HEK293T (cell line): ENCODE measurements at regions not wholly inside any gene's neighbourhood (a gene's known extent, or its start where the extent isn't known, plus 50 kb on each side); places are given as distances from the start of the nearest gene placed in this dataset.

ENCODE experiments used
- CTCF ChIA-PET: fragments of 350-600 bp; formaldehyde crosslinking; extraction: SDS; loops from one replicate; lab custom pipeline; 2021; ENCODE audit warnings: antibody characterized with exemption, inconsistent platforms; lab: Yijun Ruan, JAX
- POLR2A ChIA-PET: fragments of 350-600 bp; formaldehyde crosslinking; extraction: SDS; loops from one replicate; lab custom pipeline; 2020; ENCODE audit warnings: antibody characterized with exemption, inconsistent platforms; lab: Yijun Ruan, JAX
- DNase-seq: peaks from one replicate; pipeline ENCODE4 v3.0.0; 2012; ENCODE audit warnings: mixed read lengths; ENCODE audit errors: extremely low spot score
- ARNT ChIP-seq: fragments of 450-650 bp; IDR thresholded peaks from 2 replicates; pipeline ENCODE4 v1.6.1; 2017; ENCODE audit warnings: mild to moderate bottlenecking
- BHLHE40 ChIP-seq: fragments of 450-650 bp; IDR thresholded peaks from 2 replicates; pipeline ENCODE4 v1.6.1; 2016; ENCODE audit warnings: mild to moderate bottlenecking, moderate library complexity, borderline replicate concordance
- CTBP1 ChIP-seq: fragments of 450-650 bp; IDR thresholded peaks from 2 replicates; pipeline ENCODE4 v1.6.1; 2016; ENCODE audit warnings: borderline replicate concordance
- ELF4 ChIP-seq: fragments of 450-650 bp; IDR thresholded peaks from 2 replicates; pipeline ENCODE4 v1.6.1; 2017; ENCODE audit warnings: antibody characterized with exemption
- FOXA1 ChIP-seq: fragments of 450-650 bp; IDR thresholded peaks from 2 replicates; pipeline ENCODE4 v1.6.1; 2016; ENCODE audit warnings: mild to moderate bottlenecking
- FOXK2 ChIP-seq: fragments of 450-650 bp; IDR thresholded peaks from 2 replicates; pipeline ENCODE4 v1.6.1; 2016; ENCODE audit warnings: mild to moderate bottlenecking
- FOXM1 ChIP-seq: fragments of 450-650 bp; IDR thresholded peaks from 2 replicates; pipeline ENCODE4 v1.6.1; 2017; ENCODE audit warnings: mild to moderate bottlenecking, borderline replicate concordance
- HDGF ChIP-seq: fragments of 450-650 bp; IDR thresholded peaks from 2 replicates; pipeline ENCODE4 v1.6.1; 2017; ENCODE audit warnings: antibody characterized with exemption, borderline replicate concordance
- L3MBTL2 ChIP-seq: fragments of 450-650 bp; conservative IDR thresholded peaks from 2 replicates; pipeline ENCODE4 v1.6.1; 2016; ENCODE audit warnings: mild to moderate bottlenecking
- LEF1 ChIP-seq: fragments of 450-650 bp; IDR thresholded peaks from 2 replicates; pipeline ENCODE4 v1.6.1; 2017; ENCODE audit warnings: mild to moderate bottlenecking, borderline replicate concordance
- NFRKB ChIP-seq: fragments of 450-650 bp; IDR thresholded peaks from 2 replicates; pipeline ENCODE4 v1.6.1; 2016; ENCODE audit warnings: mild to moderate bottlenecking, moderate library complexity
- SP1 ChIP-seq: fragments of 450-650 bp; IDR thresholded peaks from 2 replicates; pipeline ENCODE4 v1.6.1; 2017
- SUZ12 ChIP-seq: fragments of 450-650 bp; IDR thresholded peaks from 2 replicates; pipeline ENCODE4 v1.6.1; 2016; ENCODE audit warnings: mild to moderate bottlenecking
- TARDBP ChIP-seq: fragments of 450-650 bp; IDR thresholded peaks from 2 replicates; pipeline ENCODE4 v1.6.1; 2016
- ZNF384 ChIP-seq: fragments of 450-650 bp; IDR thresholded peaks from 2 replicates; pipeline ENCODE4 v1.6.1; 2016
- TF ChIP-seq, protein P1 (sequence below): fragments of 450-650 bp; IDR thresholded peaks from 2 replicates; pipeline ENCODE4 v1.6.1; 2016

DNA sequence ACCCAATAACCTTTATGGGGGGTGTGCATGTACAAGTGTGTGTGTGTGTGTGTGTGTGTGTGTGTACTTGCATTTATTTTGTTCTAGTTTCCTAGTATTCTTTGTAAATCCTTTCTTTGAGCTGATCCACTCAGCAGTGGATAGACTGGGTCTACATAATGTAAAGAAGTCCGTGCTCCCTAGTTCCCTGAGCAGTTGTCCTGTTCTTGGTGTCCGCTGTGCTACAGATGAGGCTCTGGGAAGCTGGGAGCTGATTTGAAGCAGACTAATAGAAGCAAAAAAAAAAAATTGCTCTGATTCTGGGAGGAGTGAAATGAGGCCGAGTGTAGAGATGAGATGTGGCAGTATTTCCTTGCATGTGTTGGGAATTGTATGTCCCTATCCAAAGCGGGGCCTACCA is 150.4 kb upstream of the WSCD2 start:
- ChIA-PET POLR2A (no interaction called here), CTCF (interaction anchor here (0.6 to 1.4 kb wide), 2 partner anchors 14 to 423 kb away, joined by 3 to 6 read pairs; no protein-coding TSS in a partner anchor)
- DNase-seq: no peak
- no peak for TF ChIP-seq FOXK2
- no peak for TF ChIP-seq SUZ12
- no peak for TF ChIP-seq ELF4

DNA sequence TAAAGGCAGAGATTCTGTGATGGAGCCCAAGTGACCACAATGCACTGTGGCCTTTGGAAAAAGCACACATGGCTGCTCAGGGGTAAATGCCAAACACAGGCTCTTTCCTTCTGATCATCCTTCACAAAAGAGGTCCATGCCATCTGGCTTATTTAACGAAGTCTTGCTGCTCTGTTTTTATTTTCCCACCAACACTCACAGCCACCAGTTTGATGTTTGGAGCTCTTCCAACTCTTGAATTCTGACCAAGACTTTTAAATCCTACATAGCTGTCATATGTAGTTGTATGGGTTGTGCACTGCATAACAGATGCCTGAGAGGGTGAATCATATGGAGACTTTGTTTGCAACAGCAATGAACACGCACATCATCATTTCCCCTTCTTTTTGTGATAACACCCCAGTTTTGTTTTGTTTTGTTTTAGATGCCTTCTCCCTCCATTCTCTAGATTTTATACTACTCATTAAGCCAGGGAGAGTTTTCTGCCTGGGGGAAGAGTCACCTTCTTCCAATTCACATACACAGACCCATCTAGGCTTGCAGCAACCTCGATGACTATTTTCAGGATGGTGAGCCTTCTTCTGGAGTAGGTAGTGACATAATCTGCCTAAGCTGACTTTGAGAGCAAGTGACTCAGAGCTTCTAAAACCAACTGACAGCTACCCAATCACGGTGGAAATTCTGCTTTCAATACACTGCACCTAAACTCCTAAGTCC is 145.2 kb upstream of the WSCD2 start:
- TF ChIP-seq ARNT: no peak
- TF ChIP-seq NFRKB: no peak
- CTCF ChIA-PET: interaction anchor here (0.7 kb wide), 1 partner anchor 65 kb away, joined by 3 read pairs; no protein-coding TSS in a partner anchor
- POLR2A ChIA-PET: no interaction called here
- no peak for DNase-seq

DNA sequence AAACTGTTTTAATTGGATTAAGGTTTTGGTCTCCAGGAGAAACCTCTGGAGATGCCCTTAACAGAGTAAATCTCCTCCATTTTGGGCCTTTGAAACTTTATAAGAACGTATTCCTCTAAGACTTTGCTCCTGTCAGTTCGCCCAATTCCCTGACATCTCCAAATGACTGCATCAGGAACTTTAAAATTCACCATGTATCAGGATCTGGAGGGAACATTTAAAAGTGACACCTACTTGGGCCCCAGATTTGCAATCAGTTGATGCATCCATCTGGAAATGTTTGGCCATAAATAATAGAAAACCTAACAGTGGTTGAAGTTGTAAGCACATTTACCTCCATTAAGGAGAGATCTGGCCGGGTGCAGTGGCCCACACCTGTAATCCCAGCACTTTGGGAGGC is 144.1 kb upstream of the WSCD2 start:
- CTCF ChIA-PET: interaction anchor here (0.6 kb wide), 1 partner anchor 510 kb away, joined by 3 read pairs; no protein-coding TSS in a partner anchor
- POLR2A ChIA-PET: no interaction called here
- TF ChIP-seq HDGF: no peak
- no peak for TF ChIP-seq SP1
- no peak for TF ChIP-seq L3MBTL2
- no peak for TF ChIP-seq ELF4
- no peak for TF ChIP-seq ZNF384
- no peak for TF ChIP-seq LEF1
- TF ChIP-seq SUZ12: no peak
- no peak for TF ChIP-seq FOXM1
- TF ChIP-seq FOXA1: no peak
- TF ChIP-seq NFRKB: no peak
- TF ChIP-seq, protein P1, sequence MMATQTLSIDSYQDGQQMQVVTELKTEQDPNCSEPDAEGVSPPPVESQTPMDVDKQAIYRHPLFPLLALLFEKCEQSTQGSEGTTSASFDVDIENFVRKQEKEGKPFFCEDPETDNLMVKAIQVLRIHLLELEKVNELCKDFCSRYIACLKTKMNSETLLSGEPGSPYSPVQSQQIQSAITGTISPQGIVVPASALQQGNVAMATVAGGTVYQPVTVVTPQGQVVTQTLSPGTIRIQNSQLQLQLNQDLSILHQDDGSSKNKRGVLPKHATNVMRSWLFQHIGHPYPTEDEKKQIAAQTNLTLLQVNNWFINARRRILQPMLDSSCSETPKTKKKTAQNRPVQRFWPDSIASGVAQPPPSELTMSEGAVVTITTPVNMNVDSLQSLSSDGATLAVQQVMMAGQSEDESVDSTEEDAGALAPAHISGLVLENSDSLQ: no peak
- TF ChIP-seq CTBP1: no peak
- no peak for TF ChIP-seq TARDBP
- no peak for TF ChIP-seq ARNT
- TF ChIP-seq BHLHE40: no peak
- no peak for TF ChIP-seq FOXK2
- DNase-seq: no peak

DNA sequence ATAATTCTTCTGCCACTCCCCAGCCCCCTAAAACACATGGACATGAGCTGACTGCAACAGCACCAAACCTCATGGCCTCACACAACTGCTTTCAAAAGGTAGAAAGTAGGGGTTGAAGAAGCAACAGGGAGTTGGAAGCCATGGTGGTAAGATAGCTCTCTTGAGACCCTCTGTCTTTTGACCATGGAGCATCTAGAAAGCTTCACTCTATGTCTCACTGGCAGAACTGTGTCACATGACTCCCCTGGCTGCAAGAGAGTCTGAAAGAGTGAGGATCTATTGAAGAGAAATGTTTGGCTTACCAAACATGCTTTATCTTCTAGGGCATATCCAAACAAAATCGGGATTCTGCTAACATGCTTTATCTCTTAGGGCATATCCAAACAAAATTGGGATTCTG is 142.9 kb upstream of the WSCD2 start:
- ChIA-PET CTCF (no interaction called here), POLR2A (no interaction called here)
- no peak for TF ChIP-seq FOXM1
- no peak for TF ChIP-seq HDGF
- no peak for TF ChIP-seq FOXA1
- TF ChIP-seq ELF4: no peak
- no peak for TF ChIP-seq LEF1
- no peak for TF ChIP-seq FOXK2
- TF ChIP-seq NFRKB: no peak
- TF ChIP-seq ARNT: no peak
- TF ChIP-seq SP1: no peak
- TF ChIP-seq ZNF384: no peak
- TF ChIP-seq L3MBTL2: no peak
- TF ChIP-seq CTBP1: no peak
- no peak for TF ChIP-seq BHLHE40
- DNase-seq: no peak

DNA sequence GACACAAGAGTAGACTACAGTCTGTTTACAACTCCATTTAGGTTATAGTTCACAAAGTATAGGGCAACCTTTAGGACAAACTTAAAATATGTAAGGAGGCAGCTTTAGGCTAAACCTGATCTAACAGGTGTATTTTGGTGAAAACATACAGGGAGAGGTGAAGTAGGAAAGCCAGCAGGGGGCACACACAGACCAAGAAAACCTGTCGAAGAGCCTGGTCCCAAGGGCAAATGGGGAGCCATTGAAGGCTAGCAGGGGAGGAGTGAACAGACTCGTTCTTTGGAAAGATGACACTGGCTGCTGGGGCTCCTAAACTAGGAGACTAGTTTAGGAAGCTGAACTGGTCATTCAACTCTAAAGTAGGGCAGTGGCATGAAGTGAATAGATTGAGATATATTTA is 138.8 kb upstream of the WSCD2 start:
- POLR2A ChIA-PET: no interaction called here
- TF ChIP-seq HDGF (no peak), CTBP1 (no peak), LEF1 (no peak), ELF4 (no peak), BHLHE40 (no peak), L3MBTL2 (no peak), SUZ12 (no peak), ARNT (no peak), ZNF384 (no peak)
- CTCF ChIA-PET: interaction anchor here (0.6 to 1.5 kb wide), 6 partner anchors 8 to 505 kb away, joined by 3 read pairs; no protein-coding TSS in a partner anchor
- peak; percentile 13 for DNase-seq

DNA sequence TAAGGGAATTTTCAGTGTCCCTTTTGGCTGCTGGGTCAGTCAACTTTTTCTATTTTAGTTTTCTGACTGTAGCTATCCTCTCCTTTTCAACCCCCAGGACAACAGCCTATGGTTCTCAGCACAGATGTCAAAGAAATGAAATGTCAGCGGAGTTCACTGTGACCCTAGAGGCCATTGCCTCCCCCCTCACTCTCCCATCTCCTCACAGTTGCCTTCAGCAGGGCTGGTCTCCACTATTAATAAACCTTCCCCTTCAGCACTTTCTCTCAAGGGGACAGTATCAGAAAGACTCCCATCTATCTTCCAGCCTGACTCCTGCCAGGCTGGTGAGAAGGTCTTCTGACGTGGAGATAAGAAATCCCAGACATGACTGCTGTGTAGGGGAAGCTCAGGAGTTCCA is 137.1 kb upstream of the WSCD2 start:
- no peak for DNase-seq
- CTCF ChIA-PET: interaction anchor here (1.2 to 1.6 kb wide), 2 partner anchors 14 to 71 kb away, joined by 5 to 6 read pairs; no protein-coding TSS in a partner anchor
- TF ChIP-seq SUZ12 (no peak), FOXA1 (no peak), CTBP1 (no peak), BHLHE40 (no peak), ZNF384 (no peak), HDGF (no peak), ELF4 (no peak), L3MBTL2 (no peak), ARNT (no peak), FOXM1 (no peak), LEF1 (no peak), SP1 (no peak), TARDBP (no peak), NFRKB (no peak)
- TF ChIP-seq, protein P1: no peak
- POLR2A ChIA-PET: no interaction called here

DNA sequence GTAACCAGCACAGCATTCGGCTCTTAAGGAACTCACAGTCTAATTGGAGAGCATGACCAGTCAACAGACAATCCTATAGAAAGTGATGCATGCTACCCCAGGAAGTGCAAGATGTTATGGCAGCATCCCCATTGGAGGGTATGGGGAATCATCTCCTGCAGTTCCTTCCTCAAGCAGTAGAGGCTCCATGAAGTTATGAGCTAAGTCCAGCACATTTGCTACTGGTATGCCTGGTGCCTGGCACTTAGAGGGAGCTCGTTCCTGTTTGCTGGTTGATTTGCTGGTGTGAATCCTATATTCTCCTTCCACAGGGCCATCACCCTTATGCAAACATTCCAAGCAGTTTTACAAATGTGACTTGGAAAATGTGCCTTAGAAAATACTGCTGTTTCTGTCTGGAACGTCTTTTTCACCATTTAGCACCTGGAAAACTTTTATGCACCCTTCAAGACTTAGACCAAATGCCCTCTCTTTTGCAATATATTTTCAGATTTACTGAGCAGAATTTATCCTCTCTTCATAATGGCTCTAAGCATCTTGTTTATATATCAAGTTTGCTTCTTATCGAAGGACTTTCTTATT is 136.1 kb upstream of the WSCD2 start:
- DNase-seq: peak; percentile 62
- ChIA-PET POLR2A (no interaction called here), CTCF (interaction anchor here (0.5 to 1.6 kb wide), 12 partner anchors 11 to 625 kb away, joined by 3 to 6 read pairs (median 3); no protein-coding TSS in a partner anchor)
- TF ChIP-seq HDGF (no peak), ELF4 (no peak), ARNT (no peak), TARDBP (no peak), SUZ12 (no peak), CTBP1 (no peak)
